CD4-positive, alpha-beta T cell (primary cell): ENCODE measurements at regions not wholly inside any gene's neighbourhood (a gene's known extent, or its start where the extent isn't known, plus 50 kb on each side); places are given as distances from the start of the nearest gene placed in this dataset.

Experiments
- ATAC-seq: fragments of 200-7000 bp; cut with Tn5 transposase; one replicate; pipeline ENCODE4 v1.10.0; 2022; ENCODE audit warnings: mild to moderate bottlenecking; ENCODE audit not compliant: poor library complexity
- CTCF ChIA-PET: fragments of 350-600 bp; sonication (Branson Sonifier 250); formaldehyde crosslinking; loops from one replicate; lab custom pipeline; 2021; ENCODE audit warnings: antibody characterized with exemption, inconsistent platforms; lab: Charles Lee
- POLR2A ChIA-PET: fragments of 350-600 bp; sonication (Branson Sonifier 250); formaldehyde crosslinking; loops from one replicate; lab custom pipeline; 2021; ENCODE audit warnings: antibody characterized with exemption, inconsistent platforms; lab: Charles Lee
- DNase-seq, 14 experiments: peaks; one replicate each; pipeline ENCODE4 v3.0.0-alpha.2; 2013 to 2020; ENCODE audit warnings: mixed read lengths in 2 of 14
- H3K27ac ChIP-seq, 2 donors: one replicate each; pipeline versions ENCODE4 v1.5.1 to v1.7.0; 2013; ENCODE audit warnings: low read length in 2 of 2, low read depth in 1 of 2, mild to moderate bottlenecking in 1 of 2
- H3K27me3 ChIP-seq, 2 experiments: 1 replicate in 1 of 2; 2 replicates in 1 of 2; pipeline versions ENCODE4 v1.6.1 to v1.7.0; 2013; ENCODE audit warnings: low read length in 2 of 2, control low read depth in 1 of 2, mild to moderate bottlenecking in 1 of 2, moderate library complexity in 1 of 2; ENCODE audit not compliant: insufficient read depth in 2 of 2, control insufficient read depth in 1 of 2
- H3K36me3 ChIP-seq: one replicate; pipeline ENCODE4 v1.6.1; 2013; ENCODE audit warnings: low read length, control low read depth; ENCODE audit not compliant: insufficient read depth
- H3K4me1 ChIP-seq: one replicate; pipeline ENCODE4 v1.6.1; 2013; ENCODE audit warnings: low read length, control low read depth; ENCODE audit not compliant: insufficient read depth
- H3K4me3 ChIP-seq: one replicate; pipeline ENCODE4 v1.5.1; 2013; ENCODE audit warnings: mild to moderate bottlenecking, low read length, moderate library complexity
- H3K9me3 ChIP-seq, 2 experiments: 1 replicate in 1 of 2; 2 replicates in 1 of 2; pipeline versions ENCODE4 v1.6.1 to v1.7.0; 2013; ENCODE audit warnings: low read length in 2 of 2, mild to moderate bottlenecking in 2 of 2, control low read depth in 1 of 2, moderate library complexity in 1 of 2; ENCODE audit not compliant: control insufficient read depth in 1 of 2, insufficient read depth in 1 of 2
- H3K27ac Mint-ChIP-seq: one replicate; pipeline ENCODE4 v1.8.0; 2020; ENCODE audit warnings: mixed read lengths
- H3K27me3 Mint-ChIP-seq: one replicate; pipeline ENCODE4 v1.8.0; 2021; ENCODE audit warnings: mixed read lengths
- H3K36me3 Mint-ChIP-seq: one replicate; pipeline ENCODE4 v1.8.0; 2021; ENCODE audit warnings: low read depth, mixed read lengths
- H3K4me1 Mint-ChIP-seq: one replicate; pipeline ENCODE4 v1.8.0; 2021; ENCODE audit warnings: low read depth, mixed read lengths
- H3K4me3 Mint-ChIP-seq: one replicate; pipeline ENCODE4 v1.8.0; 2020; ENCODE audit warnings: mild to moderate bottlenecking, mixed read lengths
- H3K9me3 Mint-ChIP-seq: one replicate; pipeline ENCODE4 v1.8.0; 2020; ENCODE audit warnings: mixed read lengths
- intact Hi-C, 2 experiments: fragments of 100-400 bp; cut with DNase I in 1 of 2; cut with micrococcal nuclease in 1 of 2; formaldehyde crosslinking; loops; one replicate each; pipeline versions ENCODE4 v1.15.1 to v1.9.0; 2023 to 2025; cut with DNase I, micrococcal nuclease
- TF ChIP-seq, protein P1 (sequence below): fragments of 200-600 bp; IDR thresholded peaks from one replicate; pipeline ENCODE4 v1.8.0; 2022; ENCODE audit warnings: antibody characterized with exemption, mild to moderate bottlenecking

DNA sequence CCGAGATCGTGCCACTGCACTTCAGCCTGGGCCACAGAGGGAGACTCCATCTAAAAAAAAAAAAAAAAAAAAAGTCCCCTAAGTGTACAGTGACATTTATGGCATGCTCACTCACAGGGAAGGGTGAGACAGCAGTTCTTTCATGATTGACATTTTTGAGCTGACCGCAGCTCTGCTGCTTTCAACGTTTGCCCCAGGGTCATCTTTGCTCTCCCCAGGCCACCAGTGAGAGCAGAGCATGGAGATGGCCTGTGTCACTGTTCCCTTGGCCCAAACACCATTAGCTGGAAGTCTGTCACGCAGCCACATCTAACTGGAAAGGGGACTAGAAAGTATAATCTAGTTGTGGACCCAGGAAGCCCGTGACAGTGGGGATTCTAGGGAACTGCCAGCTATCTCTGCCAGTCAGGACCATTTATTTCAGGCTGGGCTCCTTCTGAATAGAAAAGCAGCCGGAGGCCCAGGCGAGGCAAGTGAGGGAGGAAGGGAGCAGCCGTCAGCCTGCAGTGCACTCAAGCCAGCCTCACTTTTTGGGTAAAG is 193.4 kb upstream of the HES1 start:
- Mint-ChIP-seq H3K4me3 (no peak overlapping the region), H3K9me3 (no peaks in the 10 kb centered on the region), H3K36me3 (no peaks in the 10 kb centered on the region), H3K27me3 (peaks cover 4% of the 10 kb centered on the region), H3K27ac (no peak overlapping the region), H3K4me1 (no peaks in the 10 kb centered on the region)
- intact Hi-C loops, result no loop called here
- H3K9me3 ChIP-seq, result no peaks in the 10 kb centered on the region
- POLR2A ChIA-PET, result no interaction called here
- ATAC-seq, result no peak
- H3K4me3 ChIP-seq, result no peak overlapping the region
- H3K27ac ChIP-seq, result no peak overlapping the region
- H3K36me3 ChIP-seq, result no peaks in the 10 kb centered on the region
- no peak for DNase-seq
- no peaks in the 10 kb centered on the region for H3K27me3 ChIP-seq
- TF ChIP-seq, protein P1, sequence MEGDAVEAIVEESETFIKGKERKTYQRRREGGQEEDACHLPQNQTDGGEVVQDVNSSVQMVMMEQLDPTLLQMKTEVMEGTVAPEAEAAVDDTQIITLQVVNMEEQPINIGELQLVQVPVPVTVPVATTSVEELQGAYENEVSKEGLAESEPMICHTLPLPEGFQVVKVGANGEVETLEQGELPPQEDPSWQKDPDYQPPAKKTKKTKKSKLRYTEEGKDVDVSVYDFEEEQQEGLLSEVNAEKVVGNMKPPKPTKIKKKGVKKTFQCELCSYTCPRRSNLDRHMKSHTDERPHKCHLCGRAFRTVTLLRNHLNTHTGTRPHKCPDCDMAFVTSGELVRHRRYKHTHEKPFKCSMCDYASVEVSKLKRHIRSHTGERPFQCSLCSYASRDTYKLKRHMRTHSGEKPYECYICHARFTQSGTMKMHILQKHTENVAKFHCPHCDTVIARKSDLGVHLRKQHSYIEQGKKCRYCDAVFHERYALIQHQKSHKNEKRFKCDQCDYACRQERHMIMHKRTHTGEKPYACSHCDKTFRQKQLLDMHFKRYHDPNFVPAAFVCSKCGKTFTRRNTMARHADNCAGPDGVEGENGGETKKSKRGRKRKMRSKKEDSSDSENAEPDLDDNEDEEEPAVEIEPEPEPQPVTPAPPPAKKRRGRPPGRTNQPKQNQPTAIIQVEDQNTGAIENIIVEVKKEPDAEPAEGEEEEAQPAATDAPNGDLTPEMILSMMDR, result no peak
- CTCF ChIA-PET, result no interaction called here
- no peaks in the 10 kb centered on the region for H3K4me1 ChIP-seq

DNA sequence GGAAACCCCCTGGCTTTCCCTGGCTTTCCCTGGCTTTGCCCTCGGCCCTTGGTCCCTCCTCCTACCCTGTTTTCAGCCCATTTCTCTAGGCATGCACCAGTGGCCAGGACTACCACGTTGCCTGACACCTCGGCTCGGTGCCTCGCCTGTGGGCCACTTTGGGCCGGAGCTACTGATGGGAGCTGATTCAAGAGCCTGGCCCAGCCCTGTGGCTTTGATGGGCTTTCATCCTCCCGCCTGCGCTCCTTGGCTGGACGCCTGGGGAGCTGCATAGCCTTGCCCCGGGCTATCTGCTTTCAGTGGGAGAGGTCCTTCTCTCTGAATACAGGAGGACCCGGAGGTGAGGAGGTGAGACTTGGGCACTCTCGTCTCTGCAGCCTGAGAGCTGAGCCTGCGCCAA is 192.7 kb upstream of the HES1 start:
- Histone ChIP-seq H3K9me3 (no peaks in the 10 kb centered on the region), H3K4me1 (no peaks in the 10 kb centered on the region), H3K36me3 (no peaks in the 10 kb centered on the region), H3K27me3 (no peaks in the 10 kb centered on the region), H3K27ac (no peak overlapping the region), H3K4me3 (no peak overlapping the region)
- H3K9me3 Mint-ChIP-seq, result no peaks in the 10 kb centered on the region
- ChIA-PET POLR2A (interaction anchor here (0.7 kb wide), 1 partner anchor 11 kb away, joined by 3 read pairs; no protein-coding TSS in a partner anchor), CTCF (no interaction called here)
- intact Hi-C loops, result no loop called here
- peaks cover 4% of the 10 kb centered on the region for H3K27me3 Mint-ChIP-seq
- DNase-seq (no peak), ATAC-seq (no peak)
- H3K4me3 Mint-ChIP-seq, result no peak overlapping the region
- no peaks in the 10 kb centered on the region for H3K4me1 Mint-ChIP-seq
- no peaks in the 10 kb centered on the region for H3K36me3 Mint-ChIP-seq
- TF ChIP-seq, protein P1, result no peak
- H3K27ac Mint-ChIP-seq, result no peak overlapping the region

DNA sequence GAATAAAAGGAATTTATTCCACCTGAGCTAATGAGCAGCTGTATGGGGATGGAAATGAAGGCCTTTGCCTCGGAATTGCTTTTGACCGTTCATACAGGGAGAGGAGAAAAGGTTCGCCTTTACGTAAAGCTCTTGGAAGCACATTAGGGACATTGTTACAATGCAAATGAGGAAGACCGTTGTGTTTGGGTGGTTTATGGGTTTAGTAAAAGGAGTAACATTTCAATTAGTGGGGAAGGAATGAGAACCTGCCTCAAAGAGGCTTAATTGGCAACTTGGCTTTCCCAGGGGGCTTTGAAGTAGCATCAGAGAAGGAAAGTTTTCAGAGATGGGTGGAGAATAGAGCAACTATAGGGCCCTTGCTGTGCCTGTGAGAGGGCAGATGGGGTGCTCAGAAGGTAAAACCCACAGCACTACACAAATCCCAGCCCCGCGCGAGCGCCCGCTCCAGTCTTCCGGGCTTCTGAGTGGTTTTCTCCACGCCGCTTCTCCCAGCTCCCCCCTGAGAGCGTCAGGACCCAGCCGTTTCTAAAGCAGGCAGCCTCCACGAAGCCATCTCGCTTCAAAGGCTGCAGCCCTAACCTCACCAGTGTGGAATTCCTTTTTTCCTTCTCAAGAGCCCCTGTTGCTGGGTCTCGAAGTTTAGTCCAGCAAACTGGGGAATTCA is 192.0 kb upstream of the HES1 start:
- CTCF ChIA-PET, result no interaction called here

More for the DNA sequence above, 192.0 kb upstream of the HES1 start:
- Histone ChIP-seq H3K27ac (no peak overlapping the region), H3K4me1 (no peaks in the 10 kb centered on the region), H3K27me3 (no peaks in the 10 kb centered on the region), H3K36me3 (no peaks in the 10 kb centered on the region), H3K4me3 (no peak overlapping the region), H3K9me3 (no peaks in the 10 kb centered on the region)
- Mint-ChIP-seq H3K4me3 (no peak overlapping the region), H3K4me1 (peaks cover 6% of the 10 kb centered on the region), H3K27me3 (peaks cover 9% of the 10 kb centered on the region), H3K9me3 (no peaks in the 10 kb centered on the region), H3K36me3 (no peaks in the 10 kb centered on the region), H3K27ac (no peak overlapping the region)
- TF ChIP-seq, protein P1, result no peak
- POLR2A ChIA-PET, result interaction anchor here (0.7 kb wide), 1 partner anchor 12 kb away, joined by 3 read pairs; no protein-coding TSS in a partner anchor
- DNase-seq, result no peak
- ATAC-seq, result no peak
- intact Hi-C loops, result no loop called here
